GM19463 (cell line): ENCODE measurements at regions not wholly inside any gene's neighbourhood (a gene's known extent, or its start where the extent isn't known, plus 50 kb on each side); places are given as distances from the start of the nearest gene placed in this dataset.
A peak's percentile ranks its signal among the peaks of the same experiment; 100 is the strongest.
"Not testable (repeated sequence)": the region's sequence is repeated elsewhere in the genome, so short reads cannot be mapped to it uniquely, and the experiment has no call there.

Experiments
- ATAC-seq: cut with Tn5 transposase; IDR thresholded peaks from one replicate; pipeline ENCODE4 v1.9.1; 2021; ENCODE audit warnings: mild to moderate bottlenecking, moderate library complexity; ENCODE audit not compliant: unreplicated experiment

DNA sequence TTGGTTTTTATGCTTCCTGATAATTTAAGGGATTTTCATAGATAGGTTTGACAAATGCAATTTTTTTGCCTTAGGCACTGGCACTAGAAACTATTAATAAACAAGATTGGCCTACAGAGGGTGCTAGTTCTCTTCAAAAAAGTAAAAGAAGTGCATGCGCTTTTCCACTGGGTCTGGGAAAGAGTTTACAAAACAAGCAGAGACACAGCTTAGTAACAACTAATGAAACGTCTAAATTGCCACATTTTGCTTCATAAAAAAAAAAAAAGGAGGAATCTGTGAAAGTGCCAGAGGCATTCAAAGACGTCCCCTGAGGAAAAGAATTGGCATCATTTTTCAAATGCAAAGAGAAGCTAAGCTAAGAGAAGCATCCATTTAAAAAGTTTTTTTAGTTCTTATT, 58.3 kb upstream of the EEA1 start:
- no peak for ATAC-seq

DNA sequence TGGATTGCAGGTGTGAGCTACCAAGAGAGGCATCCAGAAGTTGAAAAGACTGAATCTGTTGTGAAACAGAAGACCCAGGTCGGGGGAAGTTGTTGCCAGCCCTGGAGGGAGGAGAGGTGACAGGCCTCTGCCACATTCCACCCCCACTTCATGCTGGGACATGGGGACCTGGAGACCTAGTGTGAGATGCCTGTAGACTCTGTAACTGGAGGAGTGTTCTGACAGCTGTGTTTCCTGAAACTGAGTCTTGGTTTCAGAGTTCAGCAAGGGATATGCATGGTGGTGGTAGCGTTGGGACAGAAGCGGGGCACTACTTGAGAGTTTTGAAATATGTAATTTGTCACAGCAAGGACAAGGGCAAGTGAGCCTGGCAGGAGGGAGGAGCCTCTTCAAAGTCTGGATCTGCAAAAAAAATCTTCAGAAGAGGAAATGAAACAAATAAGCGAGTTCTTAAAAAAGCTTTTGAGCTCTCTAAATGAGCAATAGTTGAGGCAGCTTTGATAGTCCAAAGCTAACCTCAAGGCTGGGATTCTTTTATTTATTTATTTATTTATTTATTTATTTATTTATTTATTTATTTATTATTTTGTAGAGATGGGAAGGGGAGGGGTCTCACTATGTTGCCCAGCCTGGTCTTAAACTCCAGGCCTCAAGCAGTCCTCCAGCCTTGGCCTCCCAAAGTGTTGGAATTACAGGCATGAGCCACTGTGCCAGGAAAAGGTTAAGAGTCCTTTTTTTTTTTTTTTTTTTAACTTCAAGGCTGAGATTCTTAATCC, 58.9 kb upstream of the EEA1 start:
- peak; percentile 78 for ATAC-seq

DNA sequence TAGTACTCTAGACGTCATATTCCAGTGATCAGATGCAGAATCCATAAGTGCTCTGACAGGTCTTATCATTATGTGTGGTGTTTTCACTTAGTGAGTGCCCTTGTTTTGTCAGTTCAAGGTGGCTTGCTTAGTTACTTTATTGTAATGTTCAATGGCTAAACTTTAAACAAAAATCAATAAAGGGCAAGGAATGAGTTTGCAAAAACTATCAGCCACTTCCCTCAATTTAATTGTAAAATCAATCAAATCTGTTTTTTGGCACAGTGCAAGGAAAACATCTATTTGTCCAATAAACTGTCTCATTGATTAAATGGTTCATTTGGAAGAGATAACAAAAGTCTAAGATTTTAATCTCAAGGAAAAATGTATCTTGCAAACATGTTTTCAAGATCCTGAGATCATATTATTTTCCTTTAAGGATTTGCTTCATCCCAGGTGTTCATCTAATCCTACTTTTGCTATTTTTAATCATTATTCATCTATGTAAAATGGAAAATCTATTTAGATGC, 59.6 kb upstream of the EEA1 start:
- ATAC-seq, result no peak

GRCh38 chr12:92989715-92990484, 60.8 kb upstream of the EEA1 start:
- peak; percentile 27 for ATAC-seq

DNA sequence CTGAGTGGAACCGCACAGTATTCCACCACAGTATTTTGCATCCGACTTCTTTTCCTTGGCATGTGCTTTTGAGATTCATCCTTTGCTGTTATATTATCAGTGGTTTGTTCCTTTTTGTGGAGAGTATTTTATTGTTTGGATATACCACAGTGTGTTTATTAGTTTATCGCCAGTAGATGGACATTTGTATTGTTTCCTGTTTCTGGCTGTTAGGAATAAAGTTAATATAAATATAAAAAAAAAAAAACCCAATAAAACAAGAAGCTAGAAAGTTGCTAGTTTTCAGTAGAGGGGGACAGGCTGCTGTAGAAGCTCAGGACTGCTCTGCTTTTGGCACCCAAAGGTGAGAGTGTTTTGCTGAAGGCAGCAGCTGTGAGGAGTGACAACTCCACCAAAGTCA, 62.0 kb upstream of the EEA1 start:
- no peak for ATAC-seq

DNA sequence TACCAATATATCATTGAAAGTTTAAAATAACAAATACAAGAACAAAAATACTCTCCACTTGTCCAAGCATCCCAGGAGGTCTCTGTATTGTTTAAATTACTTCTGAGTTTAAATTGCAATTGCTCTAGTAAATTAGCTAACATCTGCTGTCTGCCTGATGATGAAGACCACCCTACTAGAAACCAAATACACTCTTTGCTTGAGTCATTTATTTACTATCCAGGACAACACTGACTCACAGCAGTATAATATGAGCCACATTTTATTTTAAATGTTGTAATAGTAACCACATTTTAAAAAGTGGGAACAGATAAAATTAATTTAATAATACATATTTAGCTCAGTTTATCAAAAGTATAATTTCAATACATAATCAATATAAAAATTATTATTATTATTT, 62.9 kb upstream of the EEA1 start:
- no peak for ATAC-seq

- no peak for ATAC-seq
Observed at GRCh38 chr12:92993259-92993658, 64.2 kb upstream of the EEA1 start.

DNA sequence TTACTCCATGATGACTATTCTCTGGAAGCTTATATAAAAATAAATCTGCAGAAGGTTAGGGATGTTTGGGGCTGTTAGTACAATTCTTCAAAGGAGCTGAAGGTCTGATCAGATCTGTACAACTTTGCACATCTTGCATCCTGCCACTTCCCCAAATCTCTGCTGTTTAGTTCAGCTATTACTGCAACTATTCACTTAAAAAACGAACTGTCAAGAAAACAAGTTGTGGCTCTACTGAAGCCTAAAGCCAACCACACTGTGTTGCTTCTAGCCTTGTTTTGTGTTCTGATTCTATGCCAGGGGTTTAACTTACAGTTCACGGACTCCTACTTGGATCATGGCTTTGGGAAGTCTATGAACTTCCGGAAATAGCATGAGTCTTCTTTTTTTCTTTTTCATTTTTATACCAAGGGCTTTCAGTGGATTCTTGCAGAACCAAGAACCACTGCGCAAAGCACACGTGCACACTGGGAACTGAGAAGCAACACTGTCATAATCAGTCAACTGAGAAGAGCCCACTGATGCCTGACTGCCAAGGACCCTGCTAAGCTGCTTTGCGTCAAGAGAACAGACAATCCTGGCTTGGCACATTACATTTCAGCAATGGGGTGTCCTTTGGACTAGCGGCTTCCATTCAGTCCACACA, 66.3 kb upstream of the EEA1 start:
- peak; percentile 82 for ATAC-seq

- no peak for ATAC-seq
Observed at GRCh38 chr12:93000026-93000425, 70.9 kb upstream of the EEA1 start.

DNA sequence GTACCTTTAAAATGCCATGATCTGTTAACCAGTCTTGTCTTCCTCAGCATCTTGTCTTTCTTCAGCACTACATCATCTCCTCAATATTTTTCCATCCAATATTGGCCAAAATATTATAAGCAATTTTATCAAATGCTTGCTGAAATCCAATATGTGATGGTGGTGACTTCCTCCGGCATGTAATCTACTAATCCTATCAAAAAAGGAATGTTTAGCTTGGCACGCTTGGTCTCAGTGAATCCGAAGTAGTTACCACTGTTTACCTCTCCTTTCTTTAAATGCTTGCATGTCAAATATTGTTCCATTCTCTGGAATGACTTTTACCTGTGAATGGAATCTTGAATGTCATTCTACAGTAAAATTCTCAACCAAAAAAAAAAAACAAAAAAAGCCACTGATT, 72.3 kb upstream of the EEA1 start:
- no peak for ATAC-seq

GRCh38 chr12:93002293-93003054, 73.4 kb upstream of the EEA1 start:
- ATAC-seq, result no peak

- no peak for ATAC-seq
Observed at GRCh38 chr12:93003531-93004239, 74.6 kb upstream of the EEA1 start.

- ATAC-seq, result no peak
Observed at GRCh38 chr12:93005928-93006392, 76.9 kb upstream of the EEA1 start.

DNA sequence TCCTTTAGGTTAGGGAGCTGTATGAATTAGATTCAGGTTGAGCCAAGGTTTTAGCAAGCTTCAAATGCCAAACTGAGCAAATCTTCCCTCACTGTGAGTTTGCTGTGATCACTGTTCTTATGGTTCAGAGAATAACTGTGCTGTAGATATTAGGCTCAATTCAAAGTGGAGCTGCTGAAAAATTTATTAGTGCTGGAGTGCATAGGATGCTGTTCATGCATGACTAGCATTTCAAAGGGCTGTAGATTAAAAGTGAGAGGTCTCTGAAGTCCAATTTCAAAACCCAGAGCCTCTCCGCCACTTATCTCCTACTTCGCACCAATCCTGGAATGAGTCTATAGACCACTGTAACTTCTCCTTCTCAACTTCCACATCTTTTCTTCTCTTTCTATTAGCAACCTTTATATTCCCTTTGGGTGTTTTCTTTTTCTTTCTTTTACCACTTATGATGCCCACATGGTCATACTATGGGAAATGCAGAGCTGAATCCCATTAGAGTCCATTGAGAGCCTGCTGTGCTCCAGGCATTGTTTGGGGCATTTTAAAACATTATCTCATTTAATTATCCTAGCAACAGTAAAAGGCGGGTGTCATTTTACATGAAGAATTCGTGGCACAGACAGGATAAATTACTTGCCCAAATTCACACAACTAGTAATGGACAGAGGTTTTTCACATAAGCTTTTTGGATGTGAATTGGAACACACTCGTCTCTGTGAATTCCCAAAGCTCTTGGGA, 77.5 kb upstream of the EEA1 start:
- no peak for ATAC-seq

GRCh38 chr12:93007544-93007943, 78.4 kb upstream of the EEA1 start:
- ATAC-seq, result no peak

DNA sequence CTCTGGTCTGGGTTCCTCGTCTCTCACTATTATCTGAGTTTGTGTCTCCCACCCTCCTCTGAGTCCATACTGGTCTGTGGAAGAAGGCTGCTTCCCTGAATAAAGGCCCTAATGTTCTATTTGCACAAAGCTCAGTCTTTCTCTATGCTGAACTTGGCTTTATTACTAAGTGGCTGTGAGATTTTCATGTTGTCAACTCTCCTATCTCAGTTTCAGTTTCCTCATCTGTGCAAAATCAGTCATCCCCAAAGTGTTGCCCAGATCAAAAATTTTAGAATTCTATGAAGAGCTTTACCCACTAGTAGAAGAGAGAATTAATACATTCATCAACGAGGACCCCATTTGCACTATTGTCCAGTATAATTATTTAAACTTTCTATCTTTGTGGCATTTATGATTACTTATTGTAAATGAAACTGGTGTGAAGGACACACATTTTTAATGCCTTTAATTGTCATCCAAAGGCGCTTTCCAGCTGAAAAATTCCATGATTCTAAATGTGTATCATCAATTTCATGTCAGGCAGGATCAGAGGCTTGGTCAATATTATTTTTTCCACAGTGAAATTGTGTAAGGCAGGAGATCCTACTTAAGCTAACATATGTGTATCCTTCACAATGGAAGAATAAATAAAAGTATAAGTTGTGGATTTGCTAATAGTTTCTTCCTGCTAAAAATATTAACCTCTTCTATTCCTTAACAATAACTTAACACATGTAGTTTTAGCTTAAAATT, 79.1 kb upstream of the EEA1 start:
- ATAC-seq, result peak; percentile 79

DNA sequence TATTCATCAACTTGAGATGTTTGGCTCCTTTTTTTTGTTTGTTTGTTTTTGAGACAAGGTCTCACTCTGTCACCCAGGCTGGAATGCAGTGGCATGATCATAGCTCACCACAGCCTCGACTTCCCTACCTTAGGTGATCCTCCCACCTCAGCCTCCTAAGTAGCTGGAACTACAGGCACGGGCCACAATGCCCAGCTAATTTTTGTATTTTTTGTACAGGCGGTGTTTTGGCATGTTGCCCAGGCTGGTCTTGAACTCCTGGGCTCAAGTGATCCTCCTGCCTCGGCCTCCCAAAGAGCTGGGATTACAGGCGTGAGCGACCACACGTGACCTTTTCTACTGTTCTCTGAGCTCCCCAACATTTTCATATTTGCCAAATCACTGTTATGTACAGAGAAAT, 79.8 kb upstream of the EEA1 start:
- not testable (repeated sequence) for ATAC-seq

DNA sequence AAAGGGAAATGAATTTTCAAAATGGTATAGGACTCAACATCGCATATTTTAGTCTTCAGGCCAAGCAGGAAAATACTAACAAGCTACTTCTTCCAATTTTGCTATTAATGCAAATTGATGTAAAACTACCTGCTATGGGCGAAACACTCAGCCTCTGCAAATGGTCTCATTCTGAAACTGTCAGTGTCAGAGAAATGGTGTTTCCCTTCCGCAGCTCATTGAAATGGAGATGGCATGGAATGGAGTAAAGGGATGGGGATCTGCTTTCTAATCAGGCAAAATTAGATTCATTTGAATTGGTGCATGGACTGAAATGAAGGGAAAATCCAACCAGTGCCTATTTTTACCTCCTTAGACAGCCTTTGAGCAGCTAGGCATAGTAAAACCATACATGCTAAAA, 80.4 kb upstream of the EEA1 start:
- ATAC-seq, result no peak

- ATAC-seq, result no peak
Observed at GRCh38 chr12:93010461-93010860, 81.4 kb upstream of the EEA1 start.
